ENCODE measurements at regions not wholly inside any gene's neighbourhood (a gene's known extent, or its start where the extent isn't known, plus 50 kb on each side); places are given as distances from the start of the nearest gene placed in this dataset.

DNA sequence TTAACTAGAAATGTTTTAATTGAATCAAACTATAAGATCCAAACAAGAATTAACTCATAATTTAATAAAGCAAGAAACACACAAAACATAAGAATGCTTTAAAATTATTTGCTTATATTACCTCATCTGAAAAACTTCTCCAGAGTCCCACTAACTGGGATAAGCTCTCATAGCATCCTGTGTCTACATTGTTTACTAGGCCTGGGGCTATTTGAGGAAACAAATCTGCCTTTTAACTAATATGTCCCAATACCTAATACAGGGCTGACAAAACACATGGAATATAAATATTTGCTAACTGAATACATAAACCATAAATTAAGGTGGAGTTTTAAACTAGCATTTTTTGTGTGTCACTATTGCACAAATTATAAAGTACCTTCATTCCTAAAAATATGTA lies 1399.8 kb upstream of the SLC10A2 start:
- Histone ChIP-seq H3K79me2 (ENCODE audit: control insufficient read depth, insufficient read depth, low read length) (no peaks in the 10 kb centered on the region), H4K20me1 (ENCODE audit: control insufficient read depth, extremely low read depth, insufficient read depth, low read length) (no peaks in the 10 kb centered on the region), H3K4me1 (ENCODE audit: control insufficient read depth, extremely low read depth, insufficient read depth, low read length) (no peaks in the 10 kb centered on the region), H3K4me2 (ENCODE audit: extremely low read depth, insufficient read depth, low read length) (no peak overlapping the region), H2AFZ (ENCODE audit: low read length) (no peak overlapping the region), H3K4me3 (replicated peaks in 1 of 4; ENCODE audit: control extremely low read depth in 1 of 4, insufficient read depth in 1 of 4, low read depth in 3 of 4, low read length in 4 of 4) (no peak overlapping the region), H3K36me3 (ENCODE audit: control insufficient read depth, insufficient read depth, low read length) (no peaks in the 10 kb centered on the region), H3K27me3 (ENCODE audit: control insufficient read depth, insufficient read depth, low read length) (no peaks in the 10 kb centered on the region), H3K9ac (ENCODE audit: insufficient read depth, low read length) (no peak overlapping the region), H3K9me3 (ENCODE audit: control insufficient read depth, insufficient read depth, low read depth, low read length) (no peaks in the 10 kb centered on the region), H3K27ac (ENCODE audit: insufficient read depth, low read length) (no peak overlapping the region)
- no peak for DNase-seq (ENCODE audit: low read depth in 2 of 2)
- no peak for TF ChIP-seq EZH2 (IDR thresholded peaks at IDR 0.05; ENCODE audit: low read length, missing control alignments)
- TF ChIP-seq, protein P1, sequence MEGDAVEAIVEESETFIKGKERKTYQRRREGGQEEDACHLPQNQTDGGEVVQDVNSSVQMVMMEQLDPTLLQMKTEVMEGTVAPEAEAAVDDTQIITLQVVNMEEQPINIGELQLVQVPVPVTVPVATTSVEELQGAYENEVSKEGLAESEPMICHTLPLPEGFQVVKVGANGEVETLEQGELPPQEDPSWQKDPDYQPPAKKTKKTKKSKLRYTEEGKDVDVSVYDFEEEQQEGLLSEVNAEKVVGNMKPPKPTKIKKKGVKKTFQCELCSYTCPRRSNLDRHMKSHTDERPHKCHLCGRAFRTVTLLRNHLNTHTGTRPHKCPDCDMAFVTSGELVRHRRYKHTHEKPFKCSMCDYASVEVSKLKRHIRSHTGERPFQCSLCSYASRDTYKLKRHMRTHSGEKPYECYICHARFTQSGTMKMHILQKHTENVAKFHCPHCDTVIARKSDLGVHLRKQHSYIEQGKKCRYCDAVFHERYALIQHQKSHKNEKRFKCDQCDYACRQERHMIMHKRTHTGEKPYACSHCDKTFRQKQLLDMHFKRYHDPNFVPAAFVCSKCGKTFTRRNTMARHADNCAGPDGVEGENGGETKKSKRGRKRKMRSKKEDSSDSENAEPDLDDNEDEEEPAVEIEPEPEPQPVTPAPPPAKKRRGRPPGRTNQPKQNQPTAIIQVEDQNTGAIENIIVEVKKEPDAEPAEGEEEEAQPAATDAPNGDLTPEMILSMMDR (conservative IDR thresholded peaks at IDR 0.05 in 1 of 2, IDR thresholded peaks at IDR 0.05 in 1 of 2; ENCODE audit: low read depth in 1 of 2, low read length in 2 of 2) = no peak

GRCh38 chr13:104461049-104461448 lies 1394.8 kb upstream of the SLC10A2 start:
- H4K20me1 ChIP-seq (ENCODE audit: control insufficient read depth, extremely low read depth, insufficient read depth, low read length) = no peaks in the 10 kb centered on the region
- no peaks in the 10 kb centered on the region for H3K9me3 ChIP-seq (ENCODE audit: control insufficient read depth, insufficient read depth, low read depth, low read length)
- no peak overlapping the region for H2AFZ ChIP-seq (ENCODE audit: low read length)
- H3K27me3 ChIP-seq (ENCODE audit: control insufficient read depth, insufficient read depth, low read length) = no peaks in the 10 kb centered on the region
- no peak overlapping the region for H3K27ac ChIP-seq (ENCODE audit: insufficient read depth, low read length)
- no peak overlapping the region for H3K4me3 ChIP-seq (replicated peaks in 1 of 4; ENCODE audit: control extremely low read depth in 1 of 4, insufficient read depth in 1 of 4, low read depth in 3 of 4, low read length in 4 of 4)
- no peaks in the 10 kb centered on the region for H3K36me3 ChIP-seq (ENCODE audit: control insufficient read depth, insufficient read depth, low read length)
- no peaks in the 10 kb centered on the region for H3K79me2 ChIP-seq (ENCODE audit: control insufficient read depth, insufficient read depth, low read length)
- no peak overlapping the region for H3K4me2 ChIP-seq (ENCODE audit: extremely low read depth, insufficient read depth, low read length)
- TF ChIP-seq, protein P1 (conservative IDR thresholded peaks at IDR 0.05 in 1 of 2, IDR thresholded peaks at IDR 0.05 in 1 of 2; ENCODE audit: low read depth in 1 of 2, low read length in 2 of 2) = no peak
- no peak for TF ChIP-seq EZH2 (IDR thresholded peaks at IDR 0.05; ENCODE audit: low read length, missing control alignments)
- no peak overlapping the region for H3K9ac ChIP-seq (ENCODE audit: insufficient read depth, low read length)
- no peaks in the 10 kb centered on the region for H3K4me1 ChIP-seq (ENCODE audit: control insufficient read depth, extremely low read depth, insufficient read depth, low read length)
- no peak for DNase-seq (ENCODE audit: low read depth in 2 of 2)

DNA sequence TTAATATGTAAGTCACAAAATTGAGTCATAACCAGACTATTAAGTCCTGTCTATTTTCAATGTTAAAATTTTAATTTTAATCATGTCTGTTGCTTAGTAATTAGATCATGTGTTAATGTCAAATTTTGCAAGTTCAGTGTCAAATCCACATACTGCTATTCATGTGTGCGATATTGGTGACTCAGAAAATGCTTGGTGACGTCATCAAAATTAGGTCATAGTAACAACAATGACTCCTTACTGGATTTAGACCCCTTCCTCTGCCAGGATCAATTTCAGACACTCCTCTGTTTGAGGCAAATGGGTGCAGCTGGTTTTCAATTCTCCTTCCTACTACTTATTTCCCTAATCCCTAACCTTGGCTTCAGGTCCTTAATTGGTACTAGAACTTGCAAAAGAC lies 1394.3 kb upstream of the SLC10A2 start:
- Histone ChIP-seq H3K4me1 (ENCODE audit: control insufficient read depth, extremely low read depth, insufficient read depth, low read length) (no peaks in the 10 kb centered on the region), H3K9ac (ENCODE audit: insufficient read depth, low read length) (no peak overlapping the region), H3K9me3 (ENCODE audit: control insufficient read depth, insufficient read depth, low read depth, low read length) (no peaks in the 10 kb centered on the region), H3K27ac (ENCODE audit: insufficient read depth, low read length) (no peak overlapping the region), H2AFZ (ENCODE audit: low read length) (no peak overlapping the region), H3K27me3 (ENCODE audit: control insufficient read depth, insufficient read depth, low read length) (no peaks in the 10 kb centered on the region), H3K36me3 (ENCODE audit: control insufficient read depth, insufficient read depth, low read length) (no peaks in the 10 kb centered on the region), H3K79me2 (ENCODE audit: control insufficient read depth, insufficient read depth, low read length) (no peaks in the 10 kb centered on the region), H4K20me1 (ENCODE audit: control insufficient read depth, extremely low read depth, insufficient read depth, low read length) (no peaks in the 10 kb centered on the region), H3K4me2 (ENCODE audit: extremely low read depth, insufficient read depth, low read length) (no peak overlapping the region), H3K4me3 (replicated peaks in 1 of 4; ENCODE audit: control extremely low read depth in 1 of 4, insufficient read depth in 1 of 4, low read depth in 3 of 4, low read length in 4 of 4) (no peak overlapping the region)
- DNase-seq (ENCODE audit: low read depth in 2 of 2) = peak; percentile 39 to 53
- TF ChIP-seq, protein P1 (conservative IDR thresholded peaks at IDR 0.05 in 1 of 2, IDR thresholded peaks at IDR 0.05 in 1 of 2; ENCODE audit: low read depth in 1 of 2, low read length in 2 of 2) = no peak
- no peak for TF ChIP-seq EZH2 (IDR thresholded peaks at IDR 0.05; ENCODE audit: low read length, missing control alignments)
